Hepatocyte (in vitro differentiated cells): ENCODE measurements at regions not wholly inside any gene's neighbourhood (a gene's known extent, or its start where the extent isn't known, plus 50 kb on each side); places are given as distances from the start of the nearest gene placed in this dataset.
"Not testable (repeated sequence)": the region's sequence is repeated elsewhere in the genome, so short reads cannot be mapped to it uniquely, and the experiment has no call there.

ENCODE experiments used
- DNase-seq: peaks from one replicate; pipeline ENCODE4 v3.0.0-alpha.2; 2016; ENCODE audit warnings: low spot score
- H2AFZ ChIP-seq: fragments of 200-600 bp; sonication (generic); 2 replicates; pipeline ENCODE4 v1.6.0; 2016; ENCODE audit warnings: antibody characterized with exemption, mild to moderate bottlenecking
- H3K27ac ChIP-seq: fragments of 200-600 bp; sonication (generic); 2 replicates; pipeline ENCODE4 v1.5.1; 2016; ENCODE audit warnings: mild to moderate bottlenecking
- H3K27me3 ChIP-seq: fragments of 200-600 bp; sonication (generic); 2 replicates; pipeline ENCODE4 v1.6.1; 2016
- H3K36me3 ChIP-seq: fragments of 200-600 bp; sonication (generic); replicated peaks from 2 replicates; pipeline ENCODE4 v1.5.1; 2016; ENCODE audit warnings: low read depth; ENCODE audit not compliant: insufficient read depth
- H3K4me1 ChIP-seq: fragments of 200-600 bp; sonication (generic); 2 replicates; pipeline ENCODE4 v1.5.1; 2016; ENCODE audit warnings: mild to moderate bottlenecking, moderate library complexity; ENCODE audit not compliant: insufficient read depth
- H3K4me2 ChIP-seq: fragments of 200-600 bp; sonication (generic); 2 replicates; pipeline ENCODE4 v1.6.0; 2016
- H3K4me3 ChIP-seq: fragments of 200-600 bp; sonication (generic); 2 replicates; pipeline ENCODE4 v1.5.1; 2016; ENCODE audit warnings: mild to moderate bottlenecking
- H3K79me2 ChIP-seq: fragments of 200-600 bp; sonication (generic); 2 replicates; pipeline ENCODE4 v1.6.0; 2017; ENCODE audit warnings: mild to moderate bottlenecking
- H3K9me2 ChIP-seq: fragments of 200-600 bp; sonication (generic); replicated peaks from 2 replicates; pipeline ENCODE4 v1.6.0; 2017; ENCODE audit warnings: mild to moderate bottlenecking; ENCODE audit not compliant: insufficient read depth
- H3K9me3 ChIP-seq: fragments of 200-600 bp; sonication (generic); 2 replicates; pipeline ENCODE4 v1.5.1; 2016; ENCODE audit warnings: low read depth, mild to moderate bottlenecking
- H4K20me1 ChIP-seq: fragments of 200-600 bp; sonication (generic); 2 replicates; pipeline ENCODE4 v1.6.0; 2016; ENCODE audit warnings: mild to moderate bottlenecking; ENCODE audit not compliant: insufficient read depth, poor library complexity, severe bottlenecking
- CTCF ChIP-seq: fragments of 200-600 bp; sonication (generic); IDR thresholded peaks from 2 replicates; pipeline ENCODE4 v1.5.1; 2016; ENCODE audit warnings: antibody characterized with exemption, mild to moderate bottlenecking; ENCODE audit not compliant: poor library complexity
- EZH2 ChIP-seq: fragments of 200-600 bp; sonication (generic); IDR thresholded peaks from 2 replicates; pipeline ENCODE4 v1.6.1; 2016; ENCODE audit warnings: antibody characterized with exemption, mild to moderate bottlenecking, borderline replicate concordance
- EZH2phosphoT487 ChIP-seq: fragments of 200-600 bp; sonication (generic); IDR thresholded peaks from one replicate; pipeline ENCODE4 v1.6.1; 2018; ENCODE audit warnings: antibody characterized with exemption, mild to moderate bottlenecking, low read depth, moderate library complexity; ENCODE audit not compliant: unreplicated experiment, severe bottlenecking
- WGBS: methylation state at CpG from one replicate; pipeline ENCODE4 v1.1.6; 2016; ENCODE audit warnings: low lambda C conversion rate; ENCODE audit errors: missing lambda C conversion rate; 5-methylcytosine and 5-hydroxymethylcytosine counted together

GRCh38 chr2:223182356-223182755, 130.4 kb downstream of the KCNE4 start:
- no peak overlapping the region for H3K27ac ChIP-seq
- H3K79me2 ChIP-seq = no peaks in the 10 kb centered on the region
- no peak for TF ChIP-seq CTCF
- TF ChIP-seq EZH2phosphoT487 = no peak
- no peak for TF ChIP-seq EZH2
- no peak for DNase-seq
- no peaks in the 10 kb centered on the region for H3K9me2 ChIP-seq
- no peaks in the 10 kb centered on the region for H4K20me1 ChIP-seq
- H3K4me2 ChIP-seq = no peak overlapping the region
- no peak overlapping the region for H2AFZ ChIP-seq
- H3K9me3 ChIP-seq = no peaks in the 10 kb centered on the region
- no peaks in the 10 kb centered on the region for H3K36me3 ChIP-seq
- no peak overlapping the region for H3K4me3 ChIP-seq
- 85% methylated on average over 2 of the region's 2 CpGs for WGBS
- H3K4me1 ChIP-seq = no peaks in the 10 kb centered on the region
- no peaks in the 10 kb centered on the region for H3K27me3 ChIP-seq

- Histone ChIP-seq H2AFZ (no peak overlapping the region), H3K4me3 (no peak overlapping the region), H3K9me3 (no peaks in the 10 kb centered on the region), H3K9me2 (no peaks in the 10 kb centered on the region), H3K27ac (no peak overlapping the region), H3K79me2 (no peaks in the 10 kb centered on the region), H3K27me3 (no peaks in the 10 kb centered on the region), H3K36me3 (no peaks in the 10 kb centered on the region), H4K20me1 (no peaks in the 10 kb centered on the region), H3K4me1 (no peaks in the 10 kb centered on the region), H3K4me2 (no peak overlapping the region)
- no peak for DNase-seq
- 93% methylated on average over 4 of the region's 4 CpGs for WGBS
- TF ChIP-seq EZH2 (no peak), EZH2phosphoT487 (no peak), CTCF (no peak)
These were observed 133.6 kb downstream of the KCNE4 start for GRCh38 chr2:223185638-223186037.

- Histone ChIP-seq H3K79me2 (no peaks in the 10 kb centered on the region), H3K4me1 (no peaks in the 10 kb centered on the region), H3K27me3 (no peaks in the 10 kb centered on the region), H2AFZ (no peak overlapping the region), H3K27ac (no peak overlapping the region), H3K4me3 (no peak overlapping the region), H3K36me3 (no peaks in the 10 kb centered on the region), H3K9me2 (no peaks in the 10 kb centered on the region), H3K4me2 (no peak overlapping the region), H3K9me3 (no peaks in the 10 kb centered on the region), H4K20me1 (no peaks in the 10 kb centered on the region)
- DNase-seq = no peak
- 97% methylated on average over 3 of the region's 3 CpGs for WGBS
- TF ChIP-seq EZH2phosphoT487 = no peak
- no peak for TF ChIP-seq CTCF
- no peak for TF ChIP-seq EZH2
These were observed 135.3 kb downstream of the KCNE4 start for GRCh38 chr2:223187256-223187655.

GRCh38 chr2:223190561-223191206, 138.7 kb downstream of the KCNE4 start:
- H4K20me1 ChIP-seq, H3K27ac ChIP-seq, H3K4me2 ChIP-seq, H3K9me3 ChIP-seq, H3K79me2 ChIP-seq, DNase-seq, H3K9me2 ChIP-seq, H2AFZ ChIP-seq, H3K4me1 ChIP-seq, H3K27me3 ChIP-seq, H3K4me3 ChIP-seq, H3K36me3 ChIP-seq: not testable (repeated sequence)
- WGBS = 36% methylated on average over 10 of the region's 10 CpGs
